ENCODE measurements at regions not wholly inside any gene's neighbourhood (a gene's known extent, or its start where the extent isn't known, plus 50 kb on each side); places are given as distances from the start of the nearest gene placed in this dataset.
"Not testable (repeated sequence)": the region's sequence is repeated elsewhere in the genome, so short reads cannot be mapped to it uniquely, and the experiment has no call there.

DNA sequence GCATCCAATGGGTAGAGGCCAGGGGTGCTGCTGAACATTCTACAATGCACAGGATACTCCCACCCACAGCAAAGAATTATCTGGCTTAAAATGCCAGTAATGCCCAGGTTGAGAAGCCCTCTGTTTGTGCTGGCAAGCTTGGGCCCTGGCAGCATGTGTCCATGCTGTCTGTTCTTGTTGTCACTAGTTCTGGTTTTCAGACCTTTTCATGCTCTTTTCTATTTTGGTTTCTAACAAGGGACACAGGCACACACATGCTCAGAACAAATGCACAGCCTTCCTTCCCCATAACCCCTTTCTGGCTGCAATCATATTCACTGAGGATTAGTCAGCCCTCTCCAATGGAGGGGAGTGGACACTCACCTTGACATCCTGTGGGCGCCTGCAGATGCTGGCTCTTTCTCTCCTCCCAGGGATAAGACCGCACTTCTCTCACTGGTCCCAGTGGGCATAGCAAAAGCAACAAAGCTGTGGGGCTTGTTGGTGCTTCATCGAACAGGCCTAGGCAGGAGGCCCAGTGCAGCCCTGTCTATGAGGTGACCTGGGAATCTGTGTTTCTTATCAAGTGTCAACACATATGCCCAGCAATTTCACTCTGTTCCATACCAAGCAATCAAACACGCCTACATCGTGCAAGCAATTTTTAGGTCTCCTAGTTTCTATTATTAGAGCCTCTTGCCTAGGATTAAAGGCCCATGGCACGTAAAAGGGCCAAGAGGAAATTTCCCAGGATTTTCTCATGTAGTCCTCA lies 271.1 kb upstream of the CCL2 start:
- no peak for ATAC-seq

DNA sequence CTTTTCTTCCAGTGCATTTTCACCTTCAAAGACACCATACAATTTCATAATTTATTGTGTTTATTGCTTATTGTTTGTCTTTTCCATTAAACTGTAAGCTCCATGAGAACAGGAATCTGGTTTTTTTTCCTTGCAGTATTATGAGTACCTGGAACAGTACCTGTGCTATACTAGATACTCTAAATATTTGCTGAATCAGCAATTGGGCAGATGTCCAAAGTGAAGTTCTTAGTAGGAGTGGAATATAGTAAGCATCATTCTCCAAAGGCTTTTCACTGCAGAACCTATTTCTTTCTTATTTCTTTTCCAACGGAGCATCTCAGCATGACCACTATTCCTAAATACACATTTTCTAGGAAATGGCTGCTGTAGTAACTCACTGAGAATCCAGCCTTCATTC lies 269.0 kb upstream of the CCL2 start:
- ATAC-seq, result no peak

DNA sequence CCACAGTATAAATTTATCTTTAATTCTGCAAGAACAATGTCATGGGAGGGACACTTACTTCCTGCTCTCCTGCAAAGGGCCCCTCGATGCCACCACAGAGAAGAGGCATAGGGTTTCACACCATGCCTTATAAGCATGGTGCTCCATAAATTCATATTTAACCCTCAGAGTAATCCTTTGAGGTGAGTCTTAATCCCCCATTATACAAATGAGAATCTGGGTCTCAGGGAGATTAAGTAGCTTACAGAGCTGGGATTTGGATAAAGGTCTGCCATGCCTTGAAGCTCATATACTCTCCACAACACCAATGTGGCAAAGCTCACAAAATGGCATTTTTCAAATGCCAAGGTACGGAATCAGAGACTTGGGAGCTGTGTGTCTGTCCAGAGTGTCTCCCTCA lies 268.5 kb upstream of the CCL2 start:
- no peak for ATAC-seq

DNA sequence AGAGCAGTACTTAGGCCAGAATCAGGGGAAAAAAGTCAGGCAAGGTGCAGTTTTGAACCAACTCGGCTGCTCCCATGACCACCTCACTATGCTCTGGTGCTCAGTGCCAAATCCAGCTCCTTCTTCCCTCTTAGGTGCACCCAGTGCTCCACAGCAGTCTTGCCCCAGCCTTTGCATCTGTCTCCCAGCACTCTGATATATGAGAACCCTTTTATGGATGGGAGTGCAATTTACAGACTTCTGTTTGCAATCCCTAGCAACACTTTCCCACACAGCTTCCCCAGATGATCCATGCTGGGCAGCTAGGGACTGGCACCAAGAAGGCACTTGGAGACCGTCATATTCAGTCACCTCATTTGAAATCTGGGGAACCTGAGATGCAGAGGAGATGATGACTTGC lies 267.9 kb upstream of the CCL2 start:
- no peak for ATAC-seq

DNA sequence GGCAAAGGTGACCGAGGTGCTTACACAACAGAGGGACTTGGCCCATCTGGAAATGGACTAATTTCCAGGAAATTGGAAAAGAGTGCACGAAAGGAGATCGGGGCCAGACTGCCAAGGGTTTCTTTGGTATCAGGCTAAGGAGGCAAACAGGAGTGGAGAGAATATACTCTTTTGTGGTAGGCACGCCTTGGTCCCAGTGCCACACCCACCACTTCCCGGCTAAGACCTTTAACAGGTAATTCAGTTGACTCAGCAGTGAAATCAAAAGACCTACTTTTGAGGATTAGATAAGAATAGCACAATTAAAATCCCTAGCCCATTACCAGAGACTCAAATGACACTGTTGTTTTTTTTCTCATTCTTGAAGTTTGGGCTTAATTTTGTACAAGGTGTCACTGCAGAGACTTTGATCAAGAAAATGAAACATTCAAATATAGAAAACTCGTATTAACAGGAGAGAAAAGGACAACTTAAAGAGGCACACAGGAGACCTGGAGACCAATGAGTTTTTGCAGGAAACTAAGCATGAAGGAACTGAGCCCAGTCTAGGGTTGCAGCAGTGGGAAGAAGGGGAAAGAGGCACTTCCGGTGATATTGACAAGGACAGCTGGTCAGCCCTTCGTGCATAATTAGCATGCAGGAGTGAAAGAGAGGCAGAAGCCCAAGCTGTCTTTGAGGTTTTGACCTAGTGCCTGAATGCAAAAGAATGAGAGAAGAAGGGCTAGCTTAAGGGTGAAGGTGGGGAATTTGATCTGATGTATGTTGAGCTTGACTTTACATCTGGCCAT lies 265.5 kb upstream of the CCL2 start:
- no peak for ATAC-seq

DNA sequence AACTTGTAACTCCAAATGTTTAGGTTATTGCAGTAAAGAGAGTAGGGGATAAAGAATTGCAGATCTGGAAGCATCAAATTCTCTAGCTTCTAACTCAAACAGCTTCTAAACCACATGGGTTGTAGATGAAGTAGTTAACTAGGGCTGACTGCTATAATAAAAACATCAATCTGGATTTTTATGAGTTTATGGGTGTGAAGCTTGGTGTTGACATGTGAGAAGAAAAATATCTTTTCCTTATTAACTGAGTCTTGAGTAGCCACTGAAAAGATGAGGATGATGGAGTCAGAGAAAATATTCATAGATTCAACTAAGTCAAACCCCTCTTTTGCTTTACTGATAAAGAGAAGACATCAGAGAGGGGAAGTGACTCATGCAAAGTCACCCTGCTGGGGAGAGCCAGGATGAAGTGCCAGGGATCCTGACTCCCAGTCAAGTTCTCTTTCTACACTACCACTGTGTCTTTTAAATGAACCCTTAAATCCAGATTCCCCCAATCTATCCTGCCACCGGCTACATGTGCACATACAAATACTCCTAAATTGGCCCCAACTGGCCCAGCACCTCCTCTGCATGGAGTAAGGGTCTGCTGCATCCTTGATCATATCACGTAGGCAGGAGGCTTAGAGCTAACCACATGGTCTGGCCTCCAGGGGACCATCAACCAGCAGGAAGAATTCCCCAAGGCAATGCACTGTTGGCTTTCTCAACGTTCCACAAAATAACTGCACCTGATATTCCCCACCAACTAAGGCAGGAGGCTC lies 264.0 kb upstream of the CCL2 start:
- ATAC-seq, result no peak

DNA sequence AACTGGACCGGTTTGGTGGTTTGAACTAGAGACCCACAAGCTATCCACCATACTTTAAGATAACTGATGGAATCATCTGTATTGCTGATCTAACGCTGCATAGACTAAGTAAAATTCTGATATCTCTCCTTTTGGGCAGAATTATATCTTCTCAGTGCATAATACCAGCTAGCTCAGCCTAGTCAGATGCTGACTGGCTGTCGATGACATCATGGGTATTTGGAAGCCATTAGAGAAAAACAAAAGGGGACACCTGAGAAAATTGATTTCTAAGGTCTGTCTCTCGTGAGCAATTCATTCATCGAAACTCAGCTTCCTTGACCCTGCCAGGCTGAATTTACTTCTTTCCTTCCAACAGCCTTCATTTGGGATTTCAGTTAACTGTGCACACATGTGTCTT lies 263.0 kb upstream of the CCL2 start:
- no peak for ATAC-seq

DNA sequence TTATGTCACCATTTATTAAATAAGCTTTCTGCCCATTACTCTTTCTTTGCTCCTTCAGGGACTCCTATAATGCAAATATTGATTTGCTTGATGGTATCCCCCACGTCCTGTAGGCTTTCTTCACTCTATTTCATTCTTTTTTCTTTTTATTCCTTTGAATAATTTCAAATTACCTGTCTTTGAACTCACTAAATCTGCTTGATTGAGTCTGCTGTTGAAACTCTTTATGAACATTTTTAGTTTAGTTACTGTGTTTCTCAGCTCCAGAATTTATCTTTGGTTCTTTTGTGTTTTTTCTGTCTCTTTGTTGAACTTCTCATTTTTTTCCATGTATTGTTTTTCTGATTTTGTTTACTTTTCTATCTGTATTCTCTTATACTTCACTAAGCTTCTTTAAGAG lies 254.4 kb upstream of the CCL2 start:
- ATAC-seq, result no peak

DNA sequence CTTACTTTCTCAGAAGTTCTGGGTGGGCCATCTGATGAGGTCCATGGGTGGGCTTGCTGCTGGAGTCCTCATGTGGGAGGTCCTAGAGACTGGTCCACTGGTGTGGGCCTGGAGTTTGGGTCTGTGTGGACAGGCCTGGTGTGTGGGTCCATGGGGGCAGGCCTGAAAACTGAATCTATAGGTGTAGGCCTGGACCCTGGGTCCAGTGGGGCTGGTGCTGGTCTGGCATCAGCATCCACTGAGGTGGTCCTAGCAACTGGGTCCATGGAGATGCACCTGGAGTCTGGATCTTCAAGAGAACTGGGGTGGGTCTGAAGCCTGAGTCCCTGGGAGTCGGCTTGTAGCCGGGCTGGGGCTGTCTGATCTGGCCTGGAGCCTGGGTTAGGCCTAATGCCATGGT lies 253.8 kb upstream of the CCL2 start:
- no peak for ATAC-seq

DNA sequence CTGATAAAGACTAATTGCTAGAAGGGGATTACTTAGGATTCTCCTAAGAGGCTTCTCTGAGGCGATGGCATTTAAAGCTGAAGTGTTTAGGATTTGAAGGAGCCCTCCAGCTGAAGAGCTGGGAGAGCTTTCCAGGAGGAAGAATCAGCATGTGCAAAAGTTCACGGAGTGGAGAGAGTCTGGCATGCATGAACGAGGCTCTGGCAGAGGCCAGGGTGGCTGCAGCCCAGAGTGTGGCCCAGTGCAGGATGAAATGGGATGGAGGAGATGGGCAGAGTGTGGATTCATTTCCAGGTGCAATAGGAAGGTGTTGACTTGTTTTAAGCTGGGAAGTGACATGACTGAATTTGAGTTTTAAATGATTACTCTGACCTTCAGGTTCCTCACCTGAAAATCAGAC lies 249.0 kb upstream of the CCL2 start:
- no peak for ATAC-seq

DNA sequence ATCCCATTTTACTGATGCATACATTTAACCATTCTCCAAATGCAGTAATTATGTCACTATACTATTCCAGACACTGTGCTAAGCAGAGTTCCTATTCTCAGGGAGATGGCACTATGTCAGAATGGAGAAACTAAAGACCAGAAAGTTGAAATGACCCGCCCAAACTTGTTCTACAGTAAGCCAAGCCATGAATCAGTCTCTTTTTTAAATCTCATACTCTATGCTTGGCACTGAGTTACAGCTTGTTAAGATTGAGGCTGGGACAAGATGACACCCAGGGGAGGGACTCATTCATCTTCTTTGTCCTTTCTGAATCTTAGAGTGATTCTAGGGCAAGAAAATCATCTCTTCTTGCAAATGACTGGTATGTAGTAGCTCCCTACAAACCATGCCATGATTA lies 247.0 kb upstream of the CCL2 start:
- ATAC-seq, result no peak

DNA sequence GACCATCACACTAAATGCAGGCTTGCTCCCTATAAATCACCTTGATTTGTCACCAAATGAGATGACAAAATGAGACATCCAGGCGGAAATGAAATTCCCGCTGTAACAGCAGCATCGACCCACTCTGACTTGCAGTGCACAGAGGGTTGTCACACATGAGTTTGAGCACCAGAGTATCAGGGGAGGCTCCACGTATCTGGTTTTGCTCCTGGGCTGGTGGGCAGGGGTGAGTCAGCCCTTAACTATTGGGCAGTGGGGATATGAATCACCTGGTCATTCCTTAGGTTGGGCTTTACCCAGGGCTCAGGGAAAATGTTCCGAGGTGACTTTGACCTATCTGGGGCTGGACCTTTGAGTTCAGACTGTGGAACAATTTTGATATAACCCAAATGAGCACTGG lies 245.2 kb upstream of the CCL2 start:
- ATAC-seq, result no peak

DNA sequence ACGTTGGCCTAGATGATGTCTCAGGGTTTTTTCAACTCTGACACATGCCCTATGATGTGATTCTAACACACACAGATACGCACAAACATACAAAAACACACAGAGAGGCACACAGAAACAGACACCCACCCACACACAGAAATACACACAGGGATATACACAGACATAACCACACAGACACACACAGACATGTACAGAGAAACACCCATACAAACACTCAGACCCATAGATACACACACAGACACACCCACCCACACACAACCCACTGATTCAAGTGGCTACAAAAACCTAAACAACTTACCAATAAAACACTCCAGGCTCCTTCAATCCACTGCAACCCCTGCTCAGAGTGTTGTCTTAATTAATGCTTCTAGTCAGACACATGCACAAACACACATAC lies 244.6 kb upstream of the CCL2 start:
- no peak for ATAC-seq

DNA sequence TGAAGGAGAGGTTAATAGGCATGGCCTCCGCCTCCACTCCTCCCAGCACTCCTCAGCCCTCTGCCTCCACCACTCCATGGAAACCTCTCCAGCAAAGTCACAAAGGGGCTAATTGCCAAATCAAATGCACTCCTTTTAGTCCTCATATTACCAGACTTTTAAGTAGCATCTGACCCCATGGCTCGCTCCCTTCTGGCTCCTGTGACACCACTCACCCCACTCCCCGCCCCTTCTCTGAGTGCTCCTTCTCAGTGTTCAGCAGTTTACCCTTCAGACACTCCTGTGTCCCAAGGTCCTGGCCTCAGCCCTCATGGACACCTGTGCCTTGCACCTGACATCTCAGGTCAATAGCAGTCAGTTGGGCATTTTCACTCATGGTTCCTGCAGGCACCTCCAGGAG lies 243.5 kb upstream of the CCL2 start:
- ATAC-seq, result no peak

DNA sequence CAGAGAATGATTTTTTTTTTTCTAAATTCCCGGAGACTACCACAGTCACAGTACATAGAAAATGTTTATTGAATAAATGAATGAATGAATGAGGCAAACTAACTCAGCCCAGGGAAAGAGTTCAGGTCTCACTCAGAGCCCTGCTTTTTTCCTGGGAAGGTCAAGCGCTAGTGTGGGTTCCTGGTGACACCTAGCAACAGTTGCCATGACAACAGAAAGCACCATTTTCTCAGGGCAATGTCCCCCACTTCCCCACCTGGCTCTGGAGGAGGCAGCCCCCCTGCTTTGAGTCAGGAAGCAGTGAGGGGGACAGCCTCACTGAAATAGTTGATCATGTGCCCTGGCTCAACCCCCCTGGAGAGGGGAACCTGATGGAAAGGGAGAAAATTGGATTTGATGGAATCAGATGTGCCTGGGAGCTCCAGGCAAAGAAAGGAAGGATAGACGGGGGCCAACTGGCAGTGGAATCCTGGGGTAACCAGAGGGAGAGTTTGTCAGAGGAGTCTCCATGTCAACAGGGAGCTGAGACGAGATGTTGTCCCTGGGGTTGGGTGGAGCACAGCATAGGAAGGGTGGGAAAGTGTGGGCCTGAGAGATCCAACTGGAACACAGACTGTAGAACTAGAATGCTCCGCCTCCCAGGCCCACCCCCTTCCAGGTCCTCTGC lies 242.2 kb upstream of the CCL2 start:
- ATAC-seq, result no peak

DNA sequence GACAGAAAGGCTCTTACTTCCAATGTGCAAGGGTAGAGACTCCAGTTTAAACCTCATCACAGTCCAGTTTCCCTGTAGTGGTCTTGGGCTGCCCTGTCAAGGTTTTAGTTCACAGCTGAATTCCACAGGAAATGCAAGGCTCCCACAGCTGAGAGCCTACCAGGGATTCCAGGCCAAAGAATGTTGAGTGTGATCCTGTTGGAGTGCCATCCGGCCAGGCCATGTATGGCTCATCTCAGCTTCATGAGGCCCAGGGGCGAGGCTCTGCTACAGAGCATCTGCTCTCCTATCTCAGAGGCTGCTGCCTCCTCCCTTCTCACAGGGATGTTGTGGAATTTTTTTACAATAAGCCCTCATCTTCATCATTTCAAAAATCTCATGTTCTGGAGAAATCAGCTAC lies 239.8 kb upstream of the CCL2 start:
- ATAC-seq, result no peak

DNA sequence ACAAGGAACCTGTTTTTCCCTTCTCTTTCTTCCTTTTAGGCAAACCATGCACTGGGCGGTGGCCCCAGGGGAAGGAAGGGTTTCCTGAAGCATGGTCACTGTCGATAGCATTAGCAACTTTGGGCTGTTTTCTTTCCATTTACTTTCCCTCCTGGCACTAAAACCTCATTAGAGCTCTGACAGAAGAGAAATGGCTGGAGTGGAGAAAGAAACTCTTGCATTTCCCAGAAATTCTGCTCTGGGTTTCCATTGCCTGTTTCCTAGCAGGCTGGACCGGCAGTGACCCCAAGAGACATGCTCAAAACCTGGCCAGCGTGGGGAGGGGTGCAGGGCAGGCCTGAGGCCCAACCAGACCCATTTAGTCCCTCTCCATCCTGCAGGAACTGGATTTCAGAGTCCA lies 230.7 kb upstream of the CCL2 start:
- ATAC-seq, result no peak

DNA sequence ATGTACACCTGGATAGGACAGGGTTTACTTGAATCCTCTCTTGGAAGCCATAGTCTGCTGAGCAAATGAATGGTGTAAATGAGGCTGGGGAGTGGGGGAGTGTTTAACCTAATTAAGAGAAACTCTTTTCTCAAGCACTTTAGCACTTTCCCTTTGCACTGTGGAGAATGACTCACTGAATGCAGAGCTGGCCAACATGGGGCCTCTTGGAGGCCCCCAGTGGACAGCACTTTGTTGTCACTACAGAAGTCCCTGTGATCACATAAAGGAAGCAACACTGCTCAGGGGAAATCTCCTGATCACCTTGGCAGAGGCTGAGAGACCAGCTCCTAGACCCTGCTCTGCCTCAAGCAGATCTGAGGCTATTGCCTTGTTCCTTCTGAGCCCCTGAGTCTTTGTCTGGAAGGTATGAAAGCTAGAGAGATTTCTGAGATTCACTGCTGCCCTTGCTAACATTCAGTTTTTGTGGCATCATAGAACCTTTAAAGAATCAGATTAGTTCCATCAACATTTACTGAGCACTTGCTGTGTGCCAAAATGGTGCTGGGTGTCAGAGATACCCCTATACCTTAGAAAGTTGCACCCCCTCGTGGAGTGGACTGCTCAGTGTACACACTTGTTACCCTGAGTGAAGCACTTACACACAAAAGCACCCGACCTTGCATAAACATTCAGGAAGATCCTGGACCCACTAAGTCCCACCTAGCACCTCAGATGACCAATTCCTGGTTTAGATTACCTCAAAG lies 230.1 kb upstream of the CCL2 start:
- ATAC-seq, result no peak

DNA sequence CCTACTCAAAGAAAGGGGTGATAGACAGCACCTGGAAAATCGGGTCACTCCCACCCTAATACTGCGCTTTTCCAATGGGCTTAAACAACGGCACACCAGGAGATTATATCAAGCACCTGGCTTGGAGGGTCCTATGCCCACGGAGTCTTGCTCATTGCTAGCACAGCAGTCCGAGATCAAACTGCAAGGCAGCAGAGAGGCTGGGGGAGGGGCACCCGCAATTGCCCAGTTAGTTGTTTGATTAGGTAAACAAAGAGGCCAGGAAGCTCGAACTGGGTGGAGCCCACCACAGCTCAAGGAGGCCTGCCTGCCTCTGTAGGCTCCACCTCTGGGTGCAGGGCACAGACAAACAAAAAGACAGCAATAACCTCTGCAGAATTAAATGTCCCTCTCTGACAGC lies 224.5 kb upstream of the CCL2 start:
- not testable (repeated sequence) for ATAC-seq

DNA sequence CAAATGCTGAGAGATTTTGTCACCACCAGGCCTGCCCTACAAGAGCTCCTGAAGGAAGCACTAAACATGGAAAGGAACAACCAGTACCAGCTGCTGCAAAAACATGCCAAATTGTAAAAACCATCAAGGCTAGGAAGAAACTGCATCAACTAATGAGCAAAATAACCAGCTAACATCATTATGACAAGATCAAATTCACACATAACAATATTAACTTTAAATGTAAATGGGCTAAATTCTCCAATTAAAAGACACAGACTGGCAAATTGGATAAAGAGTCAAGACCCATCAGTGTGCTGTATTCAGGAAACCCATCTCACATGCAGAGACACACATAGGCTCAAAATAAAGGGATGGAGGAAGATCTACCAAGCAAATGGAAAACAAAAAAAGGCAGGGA lies 222.8 kb upstream of the CCL2 start:
- ATAC-seq, result not testable (repeated sequence)

DNA sequence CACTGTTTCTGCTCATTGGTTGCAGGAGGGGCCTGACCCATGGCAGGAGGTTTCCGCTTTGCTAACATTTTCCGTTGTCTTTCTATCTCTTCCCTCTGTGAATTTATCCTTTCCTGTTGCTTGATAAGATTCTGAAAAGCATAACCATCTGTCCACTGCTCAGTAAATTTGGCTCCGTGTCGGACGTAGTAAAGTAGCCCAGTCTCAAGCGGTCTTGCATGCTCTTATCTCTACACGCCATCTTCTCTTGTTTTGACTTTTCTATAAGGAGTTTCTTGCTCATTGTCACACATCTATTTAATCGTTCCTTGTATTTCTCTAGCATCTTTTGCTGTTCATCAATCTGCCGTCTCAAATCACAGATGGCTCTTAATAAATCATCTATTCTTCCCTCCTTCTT lies 216.3 kb upstream of the CCL2 start:
- ATAC-seq, result not testable (repeated sequence)

DNA sequence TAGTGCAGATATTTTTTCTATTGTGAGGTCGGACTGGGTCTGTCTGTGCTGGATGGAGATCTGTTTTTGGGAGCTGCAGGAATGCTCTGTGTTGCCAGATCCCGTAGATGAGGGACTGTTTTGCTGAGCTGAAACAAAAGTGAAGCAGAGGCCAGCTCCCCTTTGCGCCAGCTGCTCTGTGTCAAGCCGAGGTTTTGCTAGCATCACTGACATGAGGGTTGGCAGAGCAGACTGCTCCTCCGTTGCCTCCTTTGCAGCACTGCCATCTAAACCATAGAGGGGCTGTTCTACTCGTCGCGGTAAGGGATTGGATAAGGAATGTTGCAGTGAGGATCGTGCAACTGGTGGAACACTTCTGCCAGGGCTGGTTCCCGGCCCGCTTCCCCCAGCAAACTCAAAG lies 215.9 kb upstream of the CCL2 start:
- not testable (repeated sequence) for ATAC-seq
